GM18858 (cell line): ENCODE measurements at regions not wholly inside any gene's neighbourhood (a gene's known extent, or its start where the extent isn't known, plus 50 kb on each side); places are given as distances from the start of the nearest gene placed in this dataset.
"Not testable (repeated sequence)": the region's sequence is repeated elsewhere in the genome, so short reads cannot be mapped to it uniquely, and the experiment has no call there.

ENCODE experiments used
- ATAC-seq: cut with Tn5 transposase; IDR thresholded peaks from one replicate; pipeline ENCODE4 v1.9.1; 2021; ENCODE audit not compliant: unreplicated experiment

- ATAC-seq = no peak
Observed at GRCh38 chr11:45392154-45392553, 106.0 kb upstream of the SYT13 start.

DNA sequence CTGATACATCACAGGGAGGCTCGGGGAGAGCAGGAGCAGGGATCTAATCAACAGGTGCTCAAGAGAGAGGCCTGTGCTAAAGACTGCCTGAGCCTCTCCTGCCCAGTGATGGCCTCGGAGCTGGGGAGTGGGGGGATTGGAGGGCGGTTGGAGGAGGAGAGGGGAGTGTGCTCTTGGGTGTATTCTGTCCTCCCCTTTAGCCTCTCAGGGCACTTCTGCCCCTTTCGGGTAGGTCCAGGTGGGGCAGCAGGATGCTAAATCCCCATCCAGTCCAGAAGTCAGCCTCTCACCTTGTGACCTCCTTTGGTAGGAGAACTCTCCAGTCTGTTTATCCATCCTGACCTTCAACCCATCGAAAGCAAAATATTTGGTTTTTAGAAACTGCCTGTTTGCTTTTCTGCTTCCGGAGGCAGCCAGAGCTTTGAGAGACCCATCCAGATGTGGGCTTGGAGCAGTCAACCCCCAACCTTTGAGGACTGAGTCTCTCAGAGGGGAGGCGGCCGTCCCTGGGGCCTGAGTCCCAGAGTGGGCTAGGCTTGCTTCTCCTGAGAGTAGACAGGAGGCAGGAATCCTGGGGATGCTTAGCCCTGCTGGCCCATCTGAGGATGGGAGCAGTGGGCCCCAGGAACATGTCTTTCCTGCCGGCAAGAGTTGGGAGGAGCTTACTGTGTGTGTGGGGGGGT, 105.2 kb upstream of the SYT13 start:
- no peak for ATAC-seq

DNA sequence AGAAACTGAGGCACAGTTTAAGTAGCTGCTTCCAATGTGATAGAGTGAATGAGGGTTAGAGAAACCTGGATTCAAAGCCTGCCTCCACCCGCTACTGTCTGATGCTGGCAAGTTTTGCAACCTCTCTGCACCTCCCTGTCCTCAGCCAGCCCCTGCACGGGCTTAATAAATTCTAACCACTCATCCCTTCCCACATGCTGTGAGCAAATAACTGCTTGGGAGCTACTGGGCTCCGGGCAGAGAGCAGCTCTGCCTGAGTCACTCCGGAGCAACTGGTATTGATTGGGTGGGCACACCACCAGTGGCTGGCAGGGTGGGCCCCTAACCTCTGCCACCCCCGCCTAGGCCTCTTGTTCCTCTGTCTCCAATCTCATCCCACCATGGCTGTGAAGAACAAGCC, 104.3 kb upstream of the SYT13 start:
- no peak for ATAC-seq

DNA sequence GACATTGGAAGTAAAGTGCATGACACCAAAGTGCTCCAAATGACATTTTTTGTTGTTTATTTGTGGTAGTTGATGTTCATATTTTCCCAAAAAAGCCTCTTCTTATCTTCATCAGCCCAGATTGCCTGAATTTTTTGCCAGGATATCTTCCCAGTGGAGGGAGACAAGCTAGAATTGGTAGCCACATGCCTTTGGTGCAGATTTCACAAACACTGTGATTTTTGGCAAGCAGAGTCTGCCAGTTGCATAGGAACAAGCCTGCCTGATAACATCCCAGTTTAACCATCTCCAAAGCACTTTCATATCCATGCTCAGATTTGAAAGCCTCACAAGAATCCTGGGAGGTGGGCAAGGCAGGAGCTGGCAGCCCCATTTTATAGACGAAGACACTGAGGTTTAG, 102.3 kb upstream of the SYT13 start:
- no peak for ATAC-seq

DNA sequence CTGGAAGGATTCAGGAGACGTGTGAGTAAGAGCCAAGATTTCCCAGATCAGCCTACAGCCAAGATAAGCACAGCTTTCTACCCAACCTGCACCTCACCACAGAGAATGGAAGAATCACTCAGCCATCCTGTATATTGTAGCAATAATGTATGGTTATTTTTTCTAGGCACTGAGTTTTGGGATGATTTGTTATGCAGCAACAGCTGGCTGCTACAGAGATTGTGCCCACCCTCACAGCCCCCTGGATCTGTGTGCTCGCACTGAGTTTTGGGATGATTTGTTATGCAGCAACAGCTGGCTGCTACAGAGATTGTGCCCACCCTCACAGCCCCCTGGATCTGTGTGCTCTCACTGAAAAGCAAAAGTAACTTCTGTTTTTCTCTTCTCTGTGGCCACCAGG, 101.7 kb upstream of the SYT13 start:
- not testable (repeated sequence) for ATAC-seq

- ATAC-seq = no peak
Observed at GRCh38 chr11:45386972-45387371, 100.8 kb upstream of the SYT13 start.

DNA sequence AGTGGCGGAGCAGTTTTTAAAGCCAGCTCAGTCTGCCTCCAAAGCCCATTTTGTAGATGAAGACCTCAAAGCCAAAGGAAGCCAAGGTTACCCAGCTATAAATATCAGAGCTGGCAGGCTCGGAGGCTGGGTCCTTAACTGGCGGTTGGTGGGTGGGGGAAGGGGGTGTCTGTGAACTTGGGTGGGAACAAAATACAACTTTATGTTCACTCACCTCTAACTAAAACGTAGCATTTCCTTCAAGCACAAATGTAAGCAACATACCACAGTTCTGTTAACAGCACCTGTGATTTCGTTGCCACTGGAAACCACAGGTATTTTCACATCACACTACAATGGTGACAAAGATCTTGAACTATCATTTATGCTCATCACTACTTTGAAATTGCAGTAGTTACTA, 99.7 kb upstream of the SYT13 start:
- ATAC-seq = no peak

- ATAC-seq = no peak
Observed at GRCh38 chr11:45385423-45385822, 99.3 kb upstream of the SYT13 start.

DNA sequence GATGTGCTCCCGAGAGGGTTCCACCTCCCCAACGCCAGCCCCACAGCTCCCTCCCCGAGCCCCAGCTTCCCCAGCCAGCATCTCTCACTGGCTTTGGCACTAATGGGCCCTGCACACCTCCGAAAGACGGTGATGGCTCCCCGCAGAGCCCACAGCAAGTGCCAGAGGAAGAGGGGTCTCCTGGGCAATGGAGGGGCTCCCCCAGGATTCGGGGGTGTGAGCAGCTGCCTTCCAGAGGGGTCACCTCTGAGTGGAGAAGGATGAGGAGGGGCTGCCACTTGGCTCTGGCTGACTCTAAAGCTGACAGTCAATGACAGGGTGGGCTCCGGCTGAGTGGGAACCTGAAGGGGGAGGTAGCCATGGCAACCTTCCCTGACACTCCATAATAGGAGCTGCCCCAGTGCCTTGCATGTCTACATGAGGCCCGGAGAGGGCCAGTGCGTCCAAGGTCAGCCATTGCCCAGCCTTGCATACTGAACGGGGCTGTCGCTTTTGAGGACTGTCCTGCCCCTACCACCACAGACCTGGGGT, 98.6 kb upstream of the SYT13 start:
- ATAC-seq = no peak

- no peak for ATAC-seq
Observed at GRCh38 chr11:45384016-45384415, 97.9 kb upstream of the SYT13 start.

GRCh38 chr11:45383224-45383623, 97.1 kb upstream of the SYT13 start:
- ATAC-seq = no peak

- no peak for ATAC-seq
Observed at GRCh38 chr11:45382133-45382878, 96.2 kb upstream of the SYT13 start.

DNA sequence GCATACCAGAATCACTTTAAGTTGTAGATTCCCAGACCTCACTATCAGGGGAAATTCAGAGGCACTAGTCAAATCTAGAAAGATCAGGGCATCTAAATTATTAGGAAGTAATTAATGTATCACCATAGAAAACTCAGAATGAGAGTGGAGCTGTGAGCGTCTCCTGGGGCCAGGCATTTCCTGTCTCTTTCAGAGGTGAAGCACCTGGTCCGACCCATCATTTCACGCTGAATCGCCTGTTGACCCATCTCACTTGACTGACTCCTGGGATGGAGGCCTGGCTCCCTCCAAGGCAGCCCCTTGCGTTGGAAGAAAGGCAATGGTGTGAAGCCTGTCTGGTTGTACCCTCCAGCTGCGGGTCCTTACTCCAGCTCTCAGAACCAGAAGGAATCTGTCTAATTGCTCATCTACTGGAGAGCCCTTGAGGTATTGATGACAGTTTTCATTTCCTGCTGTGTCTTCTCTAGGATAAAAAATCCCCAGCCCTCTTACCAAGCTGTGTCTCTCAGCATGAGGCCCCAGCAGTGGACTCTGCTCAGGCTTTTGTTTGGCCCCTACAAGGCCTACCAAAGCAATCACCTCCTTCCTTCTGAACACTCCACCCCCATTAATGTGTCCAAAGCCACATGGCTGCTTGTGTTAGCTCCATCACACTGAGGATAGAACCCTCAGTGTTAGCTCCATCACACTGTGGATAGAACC, 93.2 kb upstream of the SYT13 start:
- no peak for ATAC-seq

GRCh38 chr11:45378516-45378915, 92.4 kb upstream of the SYT13 start:
- ATAC-seq = no peak

- no peak for ATAC-seq
Observed at GRCh38 chr11:45374653-45375059, 88.5 kb upstream of the SYT13 start.

DNA sequence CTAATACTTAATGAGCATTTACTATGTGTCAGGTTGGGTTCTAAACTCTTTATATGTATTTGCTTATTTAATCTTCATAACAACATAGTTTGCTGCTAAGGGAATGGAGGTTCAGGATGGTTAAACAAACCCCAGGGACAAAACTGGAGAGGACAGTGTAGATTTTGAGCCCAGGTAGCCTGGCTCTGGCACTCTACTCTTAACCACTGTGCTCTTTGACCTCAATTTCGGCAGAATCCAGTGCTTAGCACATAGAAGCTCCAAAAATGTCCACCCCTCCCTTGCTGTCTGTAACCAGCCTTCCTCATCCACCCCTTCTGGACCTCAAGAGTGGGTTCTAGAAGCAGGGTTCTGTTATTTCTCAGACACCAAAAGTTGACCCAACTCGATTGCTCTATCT, 88.0 kb upstream of the SYT13 start:
- no peak for ATAC-seq

GRCh38 chr11:45373506-45374035, 87.4 kb upstream of the SYT13 start:
- ATAC-seq = no peak

GRCh38 chr11:45372414-45372813, 86.3 kb upstream of the SYT13 start:
- ATAC-seq = not testable (repeated sequence)

- no peak for ATAC-seq
Observed at GRCh38 chr11:45371251-45372115, 85.3 kb upstream of the SYT13 start.

DNA sequence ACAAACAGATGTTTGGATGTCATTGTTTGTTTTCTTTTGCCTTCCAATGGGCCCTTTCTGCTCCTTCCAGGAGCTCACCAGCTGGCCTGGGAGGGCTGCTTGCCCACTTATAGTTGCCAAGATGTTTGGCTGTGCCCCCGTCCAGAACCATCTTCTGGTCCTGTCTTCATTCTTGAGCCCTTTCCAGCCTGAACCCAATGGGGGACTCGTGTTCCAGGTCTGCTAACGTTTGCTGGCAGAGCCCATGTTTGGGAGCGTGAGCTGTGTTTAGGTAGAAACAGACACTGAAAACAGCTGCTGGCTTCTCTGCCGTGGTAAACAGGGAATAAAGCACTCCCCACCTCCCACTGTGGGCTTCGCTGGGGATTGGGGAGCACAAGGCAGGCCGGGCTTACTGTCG, 83.2 kb upstream of the SYT13 start:
- no peak for ATAC-seq

DNA sequence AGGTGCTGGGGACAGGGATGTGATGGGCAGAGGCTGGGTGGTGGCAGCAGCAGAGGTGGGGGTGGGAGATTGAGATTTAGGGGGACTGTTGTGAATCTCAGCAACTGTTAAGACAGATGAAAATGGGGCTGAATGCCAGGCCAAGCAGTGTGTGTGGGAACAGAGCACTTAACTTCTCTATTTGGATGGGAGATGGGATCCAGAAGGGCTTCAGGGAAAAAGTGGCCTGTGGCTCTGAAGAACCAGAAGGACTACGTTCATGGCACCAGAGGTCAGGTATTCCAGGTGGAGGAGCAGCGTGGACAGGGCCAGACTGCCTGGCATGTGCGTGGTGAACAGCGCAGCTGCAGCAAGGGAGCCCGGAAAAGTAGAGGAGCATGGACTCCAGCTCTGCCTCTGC, 82.6 kb upstream of the SYT13 start:
- ATAC-seq = no peak
